ENCODE measurements at regions not wholly inside any gene's neighbourhood (a gene's known extent, or its start where the extent isn't known, plus 50 kb on each side); places are given as distances from the start of the nearest gene placed in this dataset.

DNA sequence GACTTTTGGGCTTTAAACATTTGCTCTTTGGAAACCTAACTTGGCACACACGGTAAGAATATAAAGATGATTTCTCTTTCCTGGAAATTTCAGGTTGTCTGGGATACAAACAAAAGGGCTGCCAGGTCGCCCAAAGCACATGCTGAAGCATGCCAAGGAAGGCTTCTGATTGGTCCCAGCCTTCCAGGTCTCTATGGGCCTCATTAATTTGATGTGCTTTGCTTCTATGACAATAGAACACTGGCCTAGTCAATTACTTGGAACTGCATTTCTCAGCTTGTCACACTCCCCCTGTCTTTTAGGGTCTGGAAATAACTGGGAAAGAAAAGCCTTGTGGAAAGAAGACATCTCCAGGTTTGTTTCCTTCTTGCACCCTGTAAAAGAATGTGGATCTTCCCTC, 228.9 kb downstream of the ADCYAP1 start:
- Histone ChIP-seq H3K36me3 (ENCODE audit: control insufficient read depth in 4 of 4, insufficient read depth in 3 of 4, low read depth in 1 of 4, low read length in 3 of 4) (no peaks in the 10 kb centered on the region), H3K9ac (ENCODE audit: low read depth in 1 of 2, low read length in 2 of 2) (no peak overlapping the region), H3K4me1 (ENCODE audit: control insufficient read depth in 4 of 4, insufficient read depth in 4 of 4, low read length in 3 of 4) (no peaks in the 10 kb centered on the region), H3K27me3 (ENCODE audit: control insufficient read depth in 4 of 4, insufficient read depth in 4 of 4, low read length in 3 of 4) (no peaks in the 10 kb centered on the region), H3K9me3 (ENCODE audit: control insufficient read depth in 4 of 4, low read length in 3 of 4) (no peaks in the 10 kb centered on the region), H3K27ac (ENCODE audit: low read depth in 1 of 2, low read length in 2 of 2) (no peak overlapping the region), H3K4me3 (ENCODE audit: low read depth in 1 of 3, low read length in 3 of 3) (no peak overlapping the region)
- WGBS: 50% methylated on average over 2 of the region's 2 CpGs
- TF ChIP-seq TAF1 (conservative IDR thresholded peaks at IDR 0.05): no peak
- TF ChIP-seq HNF4A (conservative IDR thresholded peaks at IDR 0.05): no peak
- no peak for TF ChIP-seq RXRA (IDR thresholded peaks at IDR 0.05)
- TF ChIP-seq, protein P1, sequence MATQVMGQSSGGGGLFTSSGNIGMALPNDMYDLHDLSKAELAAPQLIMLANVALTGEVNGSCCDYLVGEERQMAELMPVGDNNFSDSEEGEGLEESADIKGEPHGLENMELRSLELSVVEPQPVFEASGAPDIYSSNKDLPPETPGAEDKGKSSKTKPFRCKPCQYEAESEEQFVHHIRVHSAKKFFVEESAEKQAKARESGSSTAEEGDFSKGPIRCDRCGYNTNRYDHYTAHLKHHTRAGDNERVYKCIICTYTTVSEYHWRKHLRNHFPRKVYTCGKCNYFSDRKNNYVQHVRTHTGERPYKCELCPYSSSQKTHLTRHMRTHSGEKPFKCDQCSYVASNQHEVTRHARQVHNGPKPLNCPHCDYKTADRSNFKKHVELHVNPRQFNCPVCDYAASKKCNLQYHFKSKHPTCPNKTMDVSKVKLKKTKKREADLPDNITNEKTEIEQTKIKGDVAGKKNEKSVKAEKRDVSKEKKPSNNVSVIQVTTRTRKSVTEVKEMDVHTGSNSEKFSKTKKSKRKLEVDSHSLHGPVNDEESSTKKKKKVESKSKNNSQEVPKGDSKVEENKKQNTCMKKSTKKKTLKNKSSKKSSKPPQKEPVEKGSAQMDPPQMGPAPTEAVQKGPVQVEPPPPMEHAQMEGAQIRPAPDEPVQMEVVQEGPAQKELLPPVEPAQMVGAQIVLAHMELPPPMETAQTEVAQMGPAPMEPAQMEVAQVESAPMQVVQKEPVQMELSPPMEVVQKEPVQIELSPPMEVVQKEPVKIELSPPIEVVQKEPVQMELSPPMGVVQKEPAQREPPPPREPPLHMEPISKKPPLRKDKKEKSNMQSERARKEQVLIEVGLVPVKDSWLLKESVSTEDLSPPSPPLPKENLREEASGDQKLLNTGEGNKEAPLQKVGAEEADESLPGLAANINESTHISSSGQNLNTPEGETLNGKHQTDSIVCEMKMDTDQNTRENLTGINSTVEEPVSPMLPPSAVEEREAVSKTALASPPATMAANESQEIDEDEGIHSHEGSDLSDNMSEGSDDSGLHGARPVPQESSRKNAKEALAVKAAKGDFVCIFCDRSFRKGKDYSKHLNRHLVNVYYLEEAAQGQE (IDR thresholded peaks at IDR 0.05): no peak
- TF ChIP-seq, protein P2, sequence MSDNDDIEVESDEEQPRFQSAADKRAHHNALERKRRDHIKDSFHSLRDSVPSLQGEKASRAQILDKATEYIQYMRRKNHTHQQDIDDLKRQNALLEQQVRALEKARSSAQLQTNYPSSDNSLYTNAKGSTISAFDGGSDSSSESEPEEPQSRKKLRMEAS (IDR thresholded peaks at IDR 0.05): no peak
- TF ChIP-seq NR2F2 (IDR thresholded peaks at IDR 0.05): no peak
- TF ChIP-seq, protein P3, sequence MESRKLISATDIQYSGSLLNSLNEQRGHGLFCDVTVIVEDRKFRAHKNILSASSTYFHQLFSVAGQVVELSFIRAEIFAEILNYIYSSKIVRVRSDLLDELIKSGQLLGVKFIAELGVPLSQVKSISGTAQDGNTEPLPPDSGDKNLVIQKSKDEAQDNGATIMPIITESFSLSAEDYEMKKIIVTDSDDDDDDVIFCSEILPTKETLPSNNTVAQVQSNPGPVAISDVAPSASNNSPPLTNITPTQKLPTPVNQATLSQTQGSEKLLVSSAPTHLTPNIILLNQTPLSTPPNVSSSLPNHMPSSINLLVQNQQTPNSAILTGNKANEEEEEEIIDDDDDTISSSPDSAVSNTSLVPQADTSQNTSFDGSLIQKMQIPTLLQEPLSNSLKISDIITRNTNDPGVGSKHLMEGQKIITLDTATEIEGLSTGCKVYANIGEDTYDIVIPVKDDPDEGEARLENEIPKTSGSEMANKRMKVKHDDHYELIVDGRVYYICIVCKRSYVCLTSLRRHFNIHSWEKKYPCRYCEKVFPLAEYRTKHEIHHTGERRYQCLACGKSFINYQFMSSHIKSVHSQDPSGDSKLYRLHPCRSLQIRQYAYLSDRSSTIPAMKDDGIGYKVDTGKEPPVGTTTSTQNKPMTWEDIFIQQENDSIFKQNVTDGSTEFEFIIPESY (IDR thresholded peaks at IDR 0.05): no peak
- TF ChIP-seq, protein P4, sequence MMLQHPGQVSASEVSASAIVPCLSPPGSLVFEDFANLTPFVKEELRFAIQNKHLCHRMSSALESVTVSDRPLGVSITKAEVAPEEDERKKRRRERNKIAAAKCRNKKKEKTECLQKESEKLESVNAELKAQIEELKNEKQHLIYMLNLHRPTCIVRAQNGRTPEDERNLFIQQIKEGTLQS (IDR thresholded peaks at IDR 0.05): no peak
- TF ChIP-seq JUND (IDR thresholded peaks at IDR 0.05): no peak
- TF ChIP-seq EGR1 (IDR thresholded peaks at IDR 0.05; ENCODE audit: low read depth in 2 of 2): no peak
- no peak for TF ChIP-seq CTCF (IDR thresholded peaks at IDR 0.05; ENCODE audit: low read depth, low read length, missing input control)
- TF ChIP-seq HNF4G (IDR thresholded peaks at IDR 0.05): no peak
- no peak for TF ChIP-seq RAD21 (IDR thresholded peaks at IDR 0.05)
- no peak for TF ChIP-seq YY1 (IDR thresholded peaks at IDR 0.05)
- no peak for TF ChIP-seq GABPA (IDR thresholded peaks at IDR 0.05 in 1 of 2, conservative IDR thresholded peaks at IDR 0.05 in 1 of 2)
- no peak for TF ChIP-seq FOXA2 (IDR thresholded peaks at IDR 0.05)
- no peak for TF ChIP-seq FOXA1 (IDR thresholded peaks at IDR 0.05)
- no peak for TF ChIP-seq SP1 (IDR thresholded peaks at IDR 0.05)
- DNase-seq (ENCODE audit: low spot score): no peak
